NCI-H1048 (cell line): ENCODE measurements at regions not wholly inside any gene's neighbourhood (a gene's known extent, or its start where the extent isn't known, plus 50 kb on each side); places are given as distances from the start of the nearest gene placed in this dataset.
"Not testable (repeated sequence)": the region's sequence is repeated elsewhere in the genome, so short reads cannot be mapped to it uniquely, and the experiment has no call there.

ENCODE experiments used
- DNase-seq: peaks from one replicate; lab custom pipeline; 2025; lab: John Stamatoyannopoulos, UW

DNA sequence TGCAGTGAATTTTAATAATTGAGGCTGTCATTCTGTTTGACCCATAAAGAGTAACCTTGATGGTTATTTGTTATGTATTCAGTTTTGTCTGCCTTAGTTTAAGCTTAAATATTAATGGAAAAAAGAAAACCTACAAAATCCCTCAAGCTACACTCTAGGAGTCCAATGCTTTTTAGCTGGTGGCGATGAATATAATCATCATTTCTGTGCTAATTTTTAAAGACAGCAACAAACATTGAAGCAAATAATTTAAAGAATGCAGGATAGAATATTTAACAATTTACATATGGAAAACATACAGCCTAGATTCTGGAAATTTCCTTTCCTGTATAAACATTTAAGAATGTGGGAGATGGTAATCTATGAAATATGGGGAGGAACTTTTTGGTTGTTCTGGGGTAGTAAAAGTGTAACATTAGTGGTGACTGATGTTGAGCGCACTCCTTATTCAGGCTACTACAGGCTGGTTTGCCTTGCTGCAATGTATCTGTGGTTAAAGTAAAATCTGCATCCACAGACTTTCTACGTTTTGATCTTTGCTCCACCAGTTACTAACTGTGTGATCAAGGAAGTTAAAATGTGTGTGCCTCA is 287.9 kb upstream of the DEFB112 start:
- DNase-seq: no peak

- DNase-seq: no peak
Observed at GRCh38 chr6:50353603-50354002, 303.9 kb upstream of the DEFB112 start.

GRCh38 chr6:50358113-50358512 is 308.4 kb upstream of the DEFB112 start:
- no peak for DNase-seq

DNA sequence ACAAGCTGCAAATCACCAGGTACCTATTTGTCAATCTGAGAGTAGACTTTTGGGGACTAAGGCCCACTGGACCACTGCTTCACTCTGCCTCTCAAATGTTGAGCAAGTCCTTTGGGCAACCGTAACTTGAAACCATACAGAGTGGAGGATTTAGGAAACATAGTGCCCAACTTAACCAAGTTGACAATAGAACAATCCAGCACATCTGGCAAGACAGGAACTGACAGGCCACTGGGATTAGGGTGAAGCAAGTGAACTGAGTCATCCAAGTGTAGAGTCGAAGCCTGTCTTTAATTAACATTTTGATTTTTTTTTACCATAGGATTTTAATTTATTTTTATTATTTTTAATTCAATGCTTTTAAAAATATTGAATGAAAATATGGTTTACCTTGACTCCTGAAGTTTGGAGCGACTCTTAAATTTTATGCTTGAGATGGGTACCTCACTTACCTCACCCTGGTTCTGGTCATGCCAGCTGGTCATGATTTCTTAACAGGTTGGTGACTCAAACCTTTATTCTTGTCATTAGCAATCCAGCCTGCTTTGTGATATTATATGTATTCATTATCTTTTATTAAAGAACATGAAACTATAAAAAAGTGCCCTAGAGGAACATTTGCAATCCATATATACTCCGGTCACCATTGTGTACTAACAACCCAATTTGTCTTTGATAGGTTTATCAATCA is 312.1 kb upstream of the DEFB112 start:
- DNase-seq: no peak

DNA sequence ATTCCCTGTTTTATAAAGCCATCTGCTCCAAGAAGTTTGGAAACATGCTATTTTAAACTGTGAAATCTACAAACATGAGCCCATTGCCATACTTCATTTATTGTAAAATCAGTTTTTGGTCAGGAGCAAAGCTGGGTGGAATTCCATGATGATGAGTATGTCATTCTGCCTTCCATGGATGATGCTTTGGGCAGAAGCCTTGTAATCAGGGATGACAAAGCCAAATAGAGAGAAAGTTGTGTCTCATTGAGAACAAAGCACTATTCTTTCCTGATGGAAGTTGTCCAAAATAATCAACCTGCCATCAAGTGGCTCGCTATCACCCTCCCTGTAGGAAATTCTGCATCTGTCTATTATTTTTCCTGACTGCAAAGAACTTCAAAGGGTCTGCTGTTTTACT is 313.0 kb upstream of the DEFB112 start:
- no peak for DNase-seq

GRCh38 chr6:50369996-50370395 is 320.3 kb upstream of the DEFB112 start:
- DNase-seq: no peak

- DNase-seq: no peak
Observed at GRCh38 chr6:50380406-50381098, 330.8 kb upstream of the DEFB112 start.

DNA sequence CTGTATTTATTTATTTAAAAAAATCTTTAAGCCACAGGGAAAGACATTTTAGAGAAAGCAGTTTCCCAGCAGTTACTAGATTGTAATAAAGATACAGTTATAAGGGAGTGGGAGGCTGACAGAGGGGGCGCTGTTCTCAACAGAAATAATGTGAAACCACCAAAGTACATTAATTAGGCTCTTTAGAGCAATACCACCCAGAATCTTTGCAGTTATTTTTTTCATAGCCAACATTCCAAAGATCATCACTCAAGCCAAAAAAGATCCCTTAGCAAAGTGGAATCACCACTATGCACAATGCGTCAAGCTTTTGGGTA is 331.3 kb upstream of the DEFB112 start:
- DNase-seq: no peak

- DNase-seq: no peak
Observed at GRCh38 chr6:50390416-50390815, 322.9 kb upstream of the TFAP2D start.

- not testable (repeated sequence) for DNase-seq
Observed at GRCh38 chr6:50394139-50394538, 319.2 kb upstream of the TFAP2D start.

GRCh38 chr6:50404643-50405042 is 308.7 kb upstream of the TFAP2D start:
- DNase-seq: no peak

DNA sequence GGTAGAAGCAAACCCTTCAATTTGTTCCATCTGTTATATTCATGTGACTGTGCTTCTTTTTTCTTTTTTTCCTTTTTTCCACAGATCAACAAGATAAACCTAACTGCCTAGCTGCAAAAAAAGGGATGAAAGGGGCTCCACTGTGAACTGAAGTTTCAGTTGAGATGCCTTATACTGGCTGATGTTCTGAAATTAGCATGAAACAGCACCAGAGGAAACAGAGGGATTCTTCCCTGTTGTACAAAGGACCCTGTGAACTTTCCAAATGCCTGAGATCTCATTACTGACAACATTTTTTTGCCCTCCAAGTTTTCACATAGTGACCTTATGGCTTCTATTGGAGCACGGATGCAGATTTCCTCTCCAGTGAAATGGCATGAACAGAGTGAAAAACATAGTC is 302.7 kb upstream of the TFAP2D start:
- DNase-seq: no peak

DNA sequence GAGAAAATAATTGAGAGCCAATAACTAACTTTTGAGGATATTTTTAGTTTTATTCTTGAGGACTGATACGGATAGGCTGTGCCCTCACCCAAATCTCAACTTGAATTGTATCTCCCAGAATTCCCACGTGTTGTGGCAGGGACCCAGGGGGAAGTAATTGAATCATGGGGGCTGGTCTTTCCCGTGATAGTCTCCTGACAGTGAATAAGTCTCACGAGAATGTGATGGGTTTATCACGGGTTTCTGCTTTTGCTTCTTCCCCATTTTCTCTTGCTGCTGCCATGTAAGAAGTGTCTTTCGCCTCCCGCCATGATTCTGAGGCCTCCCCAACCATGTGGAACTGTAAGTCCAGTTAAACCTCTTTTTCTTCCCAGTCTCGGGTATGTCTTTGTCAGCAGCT is 292.3 kb upstream of the TFAP2D start:
- not testable (repeated sequence) for DNase-seq

DNA sequence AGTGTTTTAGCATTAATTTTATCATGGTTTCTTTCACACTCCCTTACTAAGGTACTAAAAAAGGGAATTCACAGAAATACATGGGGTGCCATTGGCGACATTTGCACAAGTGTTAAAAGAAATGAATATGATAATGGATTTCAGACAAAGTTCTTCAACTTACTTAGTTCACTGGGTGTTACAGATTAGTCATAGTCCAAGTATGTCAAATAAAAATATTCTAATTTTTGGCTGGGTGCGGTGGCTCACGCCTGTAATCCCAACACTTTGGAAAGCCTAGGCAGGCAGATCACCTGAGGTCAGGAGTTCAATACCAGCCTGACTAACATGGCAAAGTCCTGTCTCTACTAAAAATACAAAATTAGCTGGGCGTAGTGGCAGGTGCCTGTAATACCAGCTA is 286.1 kb upstream of the TFAP2D start:
- DNase-seq: no peak

DNA sequence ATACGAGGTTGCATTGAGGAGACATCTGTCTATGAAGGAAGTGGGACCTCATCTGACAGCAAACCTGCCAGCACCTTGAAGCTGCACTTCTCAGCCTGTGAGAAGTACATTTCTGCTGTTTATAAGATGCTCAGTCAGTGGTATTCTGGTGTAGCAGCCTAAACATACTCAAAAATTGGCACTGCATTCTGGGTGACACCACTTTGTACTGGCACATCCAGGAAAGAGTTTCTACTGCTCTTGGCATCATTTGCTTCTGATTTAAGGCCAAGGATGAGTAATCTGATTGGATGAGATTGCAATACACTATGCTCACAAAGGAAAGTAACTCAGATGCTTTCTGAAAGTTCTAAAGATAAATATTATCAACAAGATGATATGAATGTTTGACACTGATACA is 275.4 kb upstream of the TFAP2D start:
- no peak for DNase-seq

DNA sequence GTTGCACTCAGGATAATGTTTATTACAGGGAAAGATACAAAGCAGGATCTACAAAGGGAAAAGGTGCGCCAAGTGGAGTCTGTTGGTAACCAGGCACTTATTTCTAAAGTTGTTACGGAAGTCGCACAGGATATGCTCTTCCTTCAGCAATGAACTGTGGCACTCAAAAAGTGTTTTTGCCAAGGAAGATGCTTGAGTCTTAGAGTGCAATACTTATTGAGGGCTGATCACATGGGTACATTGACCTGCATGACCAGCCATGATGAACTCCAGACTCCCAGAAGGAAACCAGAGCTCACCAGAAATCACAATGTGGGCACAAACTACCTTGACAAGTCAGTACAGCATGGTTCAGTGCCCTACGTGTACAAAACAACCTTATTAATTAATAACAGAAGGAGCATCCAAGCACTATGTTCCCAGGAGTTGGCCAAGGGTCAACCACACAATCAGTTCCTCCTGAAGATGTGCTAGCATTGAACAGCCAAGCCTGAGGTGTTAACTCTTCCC is 270.7 kb upstream of the TFAP2D start:
- no peak for DNase-seq

DNA sequence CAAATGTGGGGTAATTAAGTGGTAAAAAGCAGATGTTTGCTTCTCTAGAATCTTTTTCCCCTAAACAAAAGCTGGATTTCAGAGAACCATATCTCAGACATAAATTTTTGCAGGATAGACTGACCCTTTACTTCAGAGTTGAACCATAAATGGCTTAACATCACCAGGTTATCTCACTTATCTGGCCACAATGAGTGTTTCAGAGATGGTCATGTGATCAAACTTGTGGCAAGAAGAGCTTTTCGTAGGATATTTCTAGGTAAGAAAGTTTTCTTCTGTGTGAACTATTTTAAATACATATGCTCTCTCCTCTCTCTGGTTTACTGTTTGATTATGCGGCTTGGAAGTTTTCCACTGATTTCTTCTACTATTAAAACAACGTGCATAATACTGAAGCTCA is 270.2 kb upstream of the TFAP2D start:
- DNase-seq: no peak

DNA sequence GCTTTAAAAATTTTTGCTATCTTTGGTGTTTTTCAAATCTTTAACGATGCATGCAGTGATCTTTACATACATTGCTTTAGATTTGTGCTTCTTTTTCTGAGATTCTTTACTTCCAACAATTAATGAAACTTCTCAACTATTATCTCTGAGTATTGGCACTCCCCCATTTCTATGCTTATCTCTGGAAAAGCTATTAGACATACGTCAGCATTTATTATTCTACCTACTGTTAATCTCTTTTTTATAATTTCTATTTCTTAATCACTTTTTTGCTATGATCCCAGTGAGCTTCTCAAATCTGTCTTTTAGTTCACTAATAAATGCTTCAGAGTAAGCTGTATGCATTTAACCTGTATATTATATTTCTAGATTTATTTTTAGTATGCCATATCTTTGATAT is 264.2 kb upstream of the TFAP2D start:
- DNase-seq: no peak

DNA sequence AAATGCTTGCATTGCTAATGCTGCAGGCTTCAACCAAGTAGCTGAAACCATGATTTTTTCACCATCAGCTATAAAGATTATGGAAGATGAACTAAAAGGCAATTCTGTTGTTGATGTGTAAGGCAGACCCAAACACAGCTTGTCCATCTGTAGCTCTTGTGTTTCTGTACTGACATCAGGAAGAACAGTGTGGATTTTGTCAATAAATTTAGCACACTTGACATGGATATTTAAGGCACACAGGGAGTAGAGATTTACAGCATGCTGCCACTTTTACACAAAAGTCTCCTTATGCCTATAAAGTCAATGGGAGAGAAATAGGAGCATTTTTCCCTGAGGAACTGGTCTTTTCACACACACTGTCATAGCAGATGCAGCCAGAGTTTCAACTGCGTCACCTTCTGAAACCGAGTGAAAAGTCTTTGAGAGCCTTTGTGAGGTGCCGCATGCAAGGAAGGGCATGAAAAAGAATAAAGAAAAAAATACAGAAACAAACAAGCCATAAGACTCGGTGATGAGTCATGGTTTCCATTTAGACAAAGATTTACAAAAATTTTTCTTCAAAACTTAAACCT is 261.4 kb upstream of the TFAP2D start:
- DNase-seq: no peak

DNA sequence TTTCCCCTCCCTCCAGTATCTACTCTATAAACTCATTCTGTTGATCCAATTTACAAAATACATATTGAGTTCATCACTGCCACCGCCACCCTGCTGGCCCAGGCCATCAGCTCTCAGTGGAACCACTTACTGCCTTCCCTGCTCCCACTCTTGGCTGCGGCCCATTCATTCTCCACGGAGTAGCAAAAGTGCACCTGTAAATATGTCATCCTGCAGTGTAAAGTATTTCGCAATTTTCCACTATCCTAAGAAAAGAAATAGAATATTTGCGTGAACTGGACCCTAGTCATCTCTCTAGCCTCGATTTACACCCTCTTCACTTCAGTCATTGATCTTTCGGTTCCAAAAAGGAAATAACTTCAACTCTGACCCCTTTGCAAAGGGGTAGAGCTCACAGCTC is 258.3 kb upstream of the TFAP2D start:
- no peak for DNase-seq

GRCh38 chr6:50457351-50457750 is 256.0 kb upstream of the TFAP2D start:
- DNase-seq: no peak

GRCh38 chr6:50461696-50462095 is 251.6 kb upstream of the TFAP2D start:
- DNase-seq: no peak

- DNase-seq: no peak
Observed at GRCh38 chr6:50463931-50464330, 249.4 kb upstream of the TFAP2D start.
